SJSA1 (cell line): ENCODE measurements at regions not wholly inside any gene's neighbourhood (a gene's known extent, or its start where the extent isn't known, plus 50 kb on each side); places are given as distances from the start of the nearest gene placed in this dataset.
"Not testable (repeated sequence)": the region's sequence is repeated elsewhere in the genome, so short reads cannot be mapped to it uniquely, and the experiment has no call there.

Experiments used
- DNase-seq, 2 experiments: peaks; one replicate each; pipeline ENCODE4 v3.0.0-alpha.2; 2015 to 2020; ENCODE audit warnings: low spot score in 2 of 2, low read depth in 1 of 2
- H3K27ac ChIP-seq: fragments of 250-450 bp; sonication (Bioruptor Pico); 2 replicates; pipeline ENCODE4 v1.5.1; 2020; ENCODE audit warnings: mild to moderate bottlenecking, moderate library complexity
- H3K27me3 ChIP-seq: fragments of 250-450 bp; sonication (Bioruptor Pico); replicated peaks from 2 replicates; pipeline ENCODE4 v1.5.1; 2020; ENCODE audit warnings: mild to moderate bottlenecking, moderate library complexity
- H3K36me3 ChIP-seq: fragments of 250-450 bp; sonication (Bioruptor Pico); 2 replicates; pipeline ENCODE4 v1.5.1; 2020; ENCODE audit warnings: mild to moderate bottlenecking
- H3K4me1 ChIP-seq: fragments of 250-450 bp; sonication (Bioruptor Pico); replicated peaks from 2 replicates; pipeline ENCODE4 v1.6.1; 2021; ENCODE audit warnings: mild to moderate bottlenecking
- H3K4me3 ChIP-seq: fragments of 250-450 bp; sonication (Bioruptor Pico); 2 replicates; pipeline ENCODE4 v1.5.1; 2020; ENCODE audit warnings: mild to moderate bottlenecking
- H3K9me3 ChIP-seq: fragments of 250-450 bp; sonication (Bioruptor Pico); replicated peaks from 2 replicates; pipeline ENCODE4 v1.5.1; 2020; ENCODE audit warnings: mild to moderate bottlenecking

- not testable (repeated sequence) for H3K27me3 ChIP-seq, H3K27ac ChIP-seq, H3K4me1 ChIP-seq, DNase-seq, H3K4me3 ChIP-seq, H3K9me3 ChIP-seq, H3K36me3 ChIP-seq
Observed at GRCh38 chr7:35152059-35152458, 101.8 kb downstream of the TBX20 start.

- DNase-seq, H3K36me3 ChIP-seq, H3K9me3 ChIP-seq, H3K4me3 ChIP-seq, H3K27me3 ChIP-seq, H3K4me1 ChIP-seq, H3K27ac ChIP-seq: not testable (repeated sequence)
Observed at GRCh38 chr7:35148030-35148429, 105.9 kb downstream of the TBX20 start.

GRCh38 chr7:35142125-35142524 is 104.8 kb upstream of the DPY19L1 start:
- H3K4me1 ChIP-seq, H3K27ac ChIP-seq, H3K4me3 ChIP-seq, DNase-seq, H3K27me3 ChIP-seq, H3K9me3 ChIP-seq, H3K36me3 ChIP-seq: not testable (repeated sequence)

- H3K9me3 ChIP-seq, H3K27me3 ChIP-seq, H3K36me3 ChIP-seq, H3K4me1 ChIP-seq, H3K4me3 ChIP-seq: not testable (repeated sequence)
- DNase-seq: peak in 1 of 2 experiments; percentile 19
- H3K27ac ChIP-seq: 0 out of 2 replicates have a peak overlapping the region, but pooled peaks have one; percentile 43
Observed at GRCh38 chr7:35139281-35139680, 102.0 kb upstream of the DPY19L1 start.

GRCh38 chr7:35133465-35133864 is 96.2 kb upstream of the DPY19L1 start:
- H3K27ac ChIP-seq, H3K4me3 ChIP-seq, H3K36me3 ChIP-seq, H3K9me3 ChIP-seq, H3K27me3 ChIP-seq, DNase-seq, H3K4me1 ChIP-seq: not testable (repeated sequence)

- not testable (repeated sequence) for H3K27ac ChIP-seq, H3K27me3 ChIP-seq, H3K4me3 ChIP-seq, DNase-seq, H3K9me3 ChIP-seq, H3K4me1 ChIP-seq, H3K36me3 ChIP-seq
Observed at GRCh38 chr7:35133011-35133410, 95.7 kb upstream of the DPY19L1 start.

- H3K36me3 ChIP-seq, H3K9me3 ChIP-seq, H3K27me3 ChIP-seq, DNase-seq, H3K4me3 ChIP-seq, H3K27ac ChIP-seq, H3K4me1 ChIP-seq: not testable (repeated sequence)
Observed at GRCh38 chr7:35128662-35129061, 91.4 kb upstream of the DPY19L1 start.

GRCh38 chr7:35118526-35118925 is 81.2 kb upstream of the DPY19L1 start:
- not testable (repeated sequence) for DNase-seq

GRCh38 chr7:35106667-35107066 is 69.4 kb upstream of the DPY19L1 start:
- H3K36me3 ChIP-seq, H3K4me3 ChIP-seq, H3K4me1 ChIP-seq, H3K9me3 ChIP-seq, H3K27ac ChIP-seq, H3K27me3 ChIP-seq: not testable (repeated sequence)
- peak in 1 of 2 experiments; percentile 1 for DNase-seq

More at GRCh38 chr7:35118526-35118925, 81.2 kb upstream of the DPY19L1 start:
- H3K4me1 ChIP-seq, H3K27ac ChIP-seq, H3K36me3 ChIP-seq, H3K27me3 ChIP-seq, H3K9me3 ChIP-seq, H3K4me3 ChIP-seq: not testable (repeated sequence)

GRCh38 chr7:35105511-35105910 is 68.2 kb upstream of the DPY19L1 start:
- H3K36me3 ChIP-seq, H3K27ac ChIP-seq, H3K4me1 ChIP-seq, DNase-seq, H3K9me3 ChIP-seq, H3K27me3 ChIP-seq, H3K4me3 ChIP-seq: not testable (repeated sequence)

- not testable (repeated sequence) for H3K4me3 ChIP-seq, H3K27me3 ChIP-seq, DNase-seq, H3K36me3 ChIP-seq, H3K9me3 ChIP-seq, H3K27ac ChIP-seq, H3K4me1 ChIP-seq
Observed at GRCh38 chr7:35102845-35103244, 65.6 kb upstream of the DPY19L1 start.

- not testable (repeated sequence) for DNase-seq, H3K27me3 ChIP-seq, H3K4me3 ChIP-seq, H3K27ac ChIP-seq, H3K4me1 ChIP-seq, H3K36me3 ChIP-seq, H3K9me3 ChIP-seq
Observed at GRCh38 chr7:35092961-35093360, 55.7 kb upstream of the DPY19L1 start.
